Osteocyte (in vitro differentiated cells): ENCODE measurements at regions not wholly inside any gene's neighbourhood (a gene's known extent, or its start where the extent isn't known, plus 50 kb on each side); places are given as distances from the start of the nearest gene placed in this dataset.

ENCODE experiments used
- DNase-seq: peaks from one replicate; pipeline ENCODE4 v3.0.0; 2021; ENCODE audit warnings: mixed read lengths; ENCODE audit not compliant: unreplicated experiment; ENCODE audit errors: extremely low spot score
- H3K27ac Mint-ChIP-seq: one replicate; pipeline ENCODE4 v1.8.0; 2021; ENCODE audit warnings: mild to moderate bottlenecking, mixed read lengths; ENCODE audit not compliant: unreplicated experiment
- H3K27me3 Mint-ChIP-seq: one replicate; pipeline ENCODE4 v1.8.0; 2021; ENCODE audit warnings: mixed read lengths; ENCODE audit not compliant: unreplicated experiment
- H3K36me3 Mint-ChIP-seq: one replicate; pipeline ENCODE4 v1.8.0; 2021; ENCODE audit warnings: mixed read lengths; ENCODE audit not compliant: unreplicated experiment
- H3K4me1 Mint-ChIP-seq: one replicate; pipeline ENCODE4 v1.8.0; 2021; ENCODE audit warnings: mixed read lengths; ENCODE audit not compliant: unreplicated experiment
- H3K4me3 Mint-ChIP-seq: one replicate; pipeline ENCODE4 v1.8.0; 2021; ENCODE audit warnings: mild to moderate bottlenecking, moderate library complexity, mixed read lengths; ENCODE audit not compliant: unreplicated experiment
- H3K9me3 Mint-ChIP-seq: one replicate; pipeline ENCODE4 v1.8.0; 2021; ENCODE audit warnings: mixed read lengths; ENCODE audit not compliant: unreplicated experiment
- TF ChIP-seq, protein P1 (sequence below): fragments of 200-600 bp; sonication (generic); IDR thresholded peaks from 2 replicates; pipeline ENCODE4 v1.5.0; 2021; ENCODE audit warnings: antibody characterized with exemption, mild to moderate bottlenecking, moderate library complexity

GRCh38 chr1:4411862-4412261 is 242.5 kb upstream of the AJAP1 start:
- no peak overlapping the region for H3K27ac Mint-ChIP-seq
- no peak overlapping the region for H3K4me3 Mint-ChIP-seq
- H3K4me1 Mint-ChIP-seq: no peaks in the 10 kb centered on the region

GRCh38 chr1:4415476-4415875 is 238.9 kb upstream of the AJAP1 start:
- Mint-ChIP-seq H3K4me1 (no peaks in the 10 kb centered on the region), H3K4me3 (no peak overlapping the region), H3K9me3 (peaks cover 71% of the 10 kb centered on the region), H3K36me3 (no peaks in the 10 kb centered on the region), H3K27me3 (no peaks in the 10 kb centered on the region), H3K27ac (no peak overlapping the region)
- TF ChIP-seq, protein P1, sequence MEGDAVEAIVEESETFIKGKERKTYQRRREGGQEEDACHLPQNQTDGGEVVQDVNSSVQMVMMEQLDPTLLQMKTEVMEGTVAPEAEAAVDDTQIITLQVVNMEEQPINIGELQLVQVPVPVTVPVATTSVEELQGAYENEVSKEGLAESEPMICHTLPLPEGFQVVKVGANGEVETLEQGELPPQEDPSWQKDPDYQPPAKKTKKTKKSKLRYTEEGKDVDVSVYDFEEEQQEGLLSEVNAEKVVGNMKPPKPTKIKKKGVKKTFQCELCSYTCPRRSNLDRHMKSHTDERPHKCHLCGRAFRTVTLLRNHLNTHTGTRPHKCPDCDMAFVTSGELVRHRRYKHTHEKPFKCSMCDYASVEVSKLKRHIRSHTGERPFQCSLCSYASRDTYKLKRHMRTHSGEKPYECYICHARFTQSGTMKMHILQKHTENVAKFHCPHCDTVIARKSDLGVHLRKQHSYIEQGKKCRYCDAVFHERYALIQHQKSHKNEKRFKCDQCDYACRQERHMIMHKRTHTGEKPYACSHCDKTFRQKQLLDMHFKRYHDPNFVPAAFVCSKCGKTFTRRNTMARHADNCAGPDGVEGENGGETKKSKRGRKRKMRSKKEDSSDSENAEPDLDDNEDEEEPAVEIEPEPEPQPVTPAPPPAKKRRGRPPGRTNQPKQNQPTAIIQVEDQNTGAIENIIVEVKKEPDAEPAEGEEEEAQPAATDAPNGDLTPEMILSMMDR: no peak
- DNase-seq: no peak

More at GRCh38 chr1:4411862-4412261, 242.5 kb upstream of the AJAP1 start:
- TF ChIP-seq, protein P1: no peak
- peaks cover 64% of the 10 kb centered on the region for H3K9me3 Mint-ChIP-seq
- no peaks in the 10 kb centered on the region for H3K27me3 Mint-ChIP-seq
- no peak for DNase-seq
- no peaks in the 10 kb centered on the region for H3K36me3 Mint-ChIP-seq

- Mint-ChIP-seq H3K9me3 (peaks cover 67% of the 10 kb centered on the region), H3K4me3 (no peak overlapping the region), H3K27ac (no peak overlapping the region), H3K27me3 (no peaks in the 10 kb centered on the region), H3K4me1 (no peaks in the 10 kb centered on the region), H3K36me3 (no peaks in the 10 kb centered on the region)
- no peak for DNase-seq
- TF ChIP-seq, protein P1: no peak
Observed at GRCh38 chr1:4416189-4416588, 238.2 kb upstream of the AJAP1 start.

GRCh38 chr1:4418021-4418420 is 236.4 kb upstream of the AJAP1 start:
- Mint-ChIP-seq H3K9me3 (peaks cover 55% of the 10 kb centered on the region), H3K4me1 (no peaks in the 10 kb centered on the region), H3K27ac (no peak overlapping the region), H3K36me3 (no peaks in the 10 kb centered on the region), H3K4me3 (no peak overlapping the region), H3K27me3 (no peaks in the 10 kb centered on the region)
- TF ChIP-seq, protein P1: no peak
- DNase-seq: no peak

DNA sequence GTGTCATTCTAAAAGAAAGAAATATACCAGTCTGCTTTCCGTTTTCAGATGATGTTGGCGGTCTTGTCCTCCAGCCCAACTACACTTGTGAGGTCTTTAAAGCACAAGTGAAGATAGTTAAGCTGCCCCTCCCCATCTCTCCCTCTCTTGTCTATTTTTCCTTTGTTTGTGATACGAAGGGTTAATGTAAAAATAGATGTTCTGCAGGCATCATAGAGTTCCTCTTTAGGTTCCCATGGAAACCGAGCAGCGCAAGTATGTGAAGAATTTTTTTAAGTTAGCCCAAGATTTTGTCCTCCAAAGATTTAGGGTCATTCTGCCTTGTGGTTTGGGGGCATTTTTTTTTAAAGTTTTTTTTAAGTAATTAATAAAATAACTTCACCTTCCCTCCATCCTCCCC is 232.4 kb upstream of the AJAP1 start:
- TF ChIP-seq, protein P1: no peak
- no peak for DNase-seq
- Mint-ChIP-seq H3K27me3 (no peaks in the 10 kb centered on the region), H3K4me1 (no peaks in the 10 kb centered on the region), H3K27ac (no peak overlapping the region), H3K9me3 (peaks cover 34% of the 10 kb centered on the region), H3K36me3 (no peaks in the 10 kb centered on the region), H3K4me3 (no peak overlapping the region)
